ENCODE measurements at regions not wholly inside any gene's neighbourhood (a gene's known extent, or its start where the extent isn't known, plus 50 kb on each side); places are given as distances from the start of the nearest gene placed in this dataset.

GRCh38 chr5:37999593-37999992 is 159.8 kb upstream of the GDNF start:
- no peaks in the 10 kb centered on the region for H3K9me3 ChIP-seq (ENCODE audit: low read length)

GRCh38 chr5:37996918-37997317 is 157.1 kb upstream of the GDNF start:
- Histone ChIP-seq H3K4me2 (ENCODE audit: low read length) (no peak overlapping the region), H3K36me3 (ENCODE audit: insufficient read depth, low read length) (no peaks in the 10 kb centered on the region), H3K4me1 (ENCODE audit: insufficient read depth, low read length, poor library complexity, severe bottlenecking) (no peaks in the 10 kb centered on the region), H3K4me3 (ENCODE audit: low read depth, low read length, poor library complexity, severe bottlenecking) (no peak overlapping the region), H3K9me3 (ENCODE audit: low read length) (no peaks in the 10 kb centered on the region), H4K20me1 (ENCODE audit: insufficient read depth, low read length) (no peaks in the 10 kb centered on the region), H2AFZ (ENCODE audit: low read length) (no peak overlapping the region), H3K9me2 (ENCODE audit: insufficient read depth, low read length) (no peaks in the 10 kb centered on the region), H3K79me2 (ENCODE audit: insufficient read depth, low read depth, low read length) (no peaks in the 10 kb centered on the region), H3K27ac (ENCODE audit: low read depth, low read length, poor library complexity, severe bottlenecking) (no peak overlapping the region)
- no peak for DNase-seq (ENCODE audit: low spot score)
- TF ChIP-seq, protein P1, sequence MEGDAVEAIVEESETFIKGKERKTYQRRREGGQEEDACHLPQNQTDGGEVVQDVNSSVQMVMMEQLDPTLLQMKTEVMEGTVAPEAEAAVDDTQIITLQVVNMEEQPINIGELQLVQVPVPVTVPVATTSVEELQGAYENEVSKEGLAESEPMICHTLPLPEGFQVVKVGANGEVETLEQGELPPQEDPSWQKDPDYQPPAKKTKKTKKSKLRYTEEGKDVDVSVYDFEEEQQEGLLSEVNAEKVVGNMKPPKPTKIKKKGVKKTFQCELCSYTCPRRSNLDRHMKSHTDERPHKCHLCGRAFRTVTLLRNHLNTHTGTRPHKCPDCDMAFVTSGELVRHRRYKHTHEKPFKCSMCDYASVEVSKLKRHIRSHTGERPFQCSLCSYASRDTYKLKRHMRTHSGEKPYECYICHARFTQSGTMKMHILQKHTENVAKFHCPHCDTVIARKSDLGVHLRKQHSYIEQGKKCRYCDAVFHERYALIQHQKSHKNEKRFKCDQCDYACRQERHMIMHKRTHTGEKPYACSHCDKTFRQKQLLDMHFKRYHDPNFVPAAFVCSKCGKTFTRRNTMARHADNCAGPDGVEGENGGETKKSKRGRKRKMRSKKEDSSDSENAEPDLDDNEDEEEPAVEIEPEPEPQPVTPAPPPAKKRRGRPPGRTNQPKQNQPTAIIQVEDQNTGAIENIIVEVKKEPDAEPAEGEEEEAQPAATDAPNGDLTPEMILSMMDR (conservative IDR thresholded peaks at IDR 0.05; ENCODE audit: low read length), result no peak
- CTCF ChIA-PET (ENCODE audit: unreplicated experiment), result no interaction called here
- POLR2A ChIA-PET, result interaction anchor here (0.6 kb wide), 1 partner anchor 1220 kb away, joined by 3 read pairs; no protein-coding TSS in a partner anchor
- intact Hi-C loops (cut with micrococcal nuclease; ENCODE audit: unreplicated experiment), result no loop called here
- BruUV-seq (replicated peaks), result no TSS peak

More at GRCh38 chr5:37999593-37999992, 159.8 kb upstream of the GDNF start:
- H3K4me1 ChIP-seq (ENCODE audit: insufficient read depth, low read length, poor library complexity, severe bottlenecking), result no peaks in the 10 kb centered on the region
- BruUV-seq (replicated peaks), result no TSS peak
- no peaks in the 10 kb centered on the region for H4K20me1 ChIP-seq (ENCODE audit: insufficient read depth, low read length)
- no peaks in the 10 kb centered on the region for H3K79me2 ChIP-seq (ENCODE audit: insufficient read depth, low read depth, low read length)
- H3K4me3 ChIP-seq (ENCODE audit: low read depth, low read length, poor library complexity, severe bottlenecking), result no peak overlapping the region
- intact Hi-C loops (cut with micrococcal nuclease; ENCODE audit: unreplicated experiment), result no loop called here
- no peak overlapping the region for H3K4me2 ChIP-seq (ENCODE audit: low read length)
- POLR2A ChIA-PET, result no interaction called here
- no peaks in the 10 kb centered on the region for H3K36me3 ChIP-seq (ENCODE audit: insufficient read depth, low read length)
- no peak overlapping the region for H2AFZ ChIP-seq (ENCODE audit: low read length)
- DNase-seq (ENCODE audit: low spot score), result no peak
- H3K27ac ChIP-seq (ENCODE audit: low read depth, low read length, poor library complexity, severe bottlenecking), result no peak overlapping the region
- CTCF ChIA-PET (ENCODE audit: unreplicated experiment), result no interaction called here
- H3K9me2 ChIP-seq (ENCODE audit: insufficient read depth, low read length), result no peaks in the 10 kb centered on the region
- no peak for TF ChIP-seq EZH2phosphoT487 (IDR thresholded peaks at IDR 0.05; ENCODE audit: borderline replicate concordance, low read depth, low read length)
- TF ChIP-seq, protein P1 (conservative IDR thresholded peaks at IDR 0.05; ENCODE audit: low read length), result no peak

- DNase-seq (ENCODE audit: low spot score), result no peak
- Histone ChIP-seq H3K4me1 (ENCODE audit: insufficient read depth, low read length, poor library complexity, severe bottlenecking) (no peaks in the 10 kb centered on the region), H3K36me3 (ENCODE audit: insufficient read depth, low read length) (no peaks in the 10 kb centered on the region), H3K9me3 (ENCODE audit: low read length) (no peaks in the 10 kb centered on the region), H2AFZ (ENCODE audit: low read length) (no peak overlapping the region), H3K4me2 (ENCODE audit: low read length) (no peak overlapping the region), H4K20me1 (ENCODE audit: insufficient read depth, low read length) (no peaks in the 10 kb centered on the region), H3K9me2 (ENCODE audit: insufficient read depth, low read length) (no peaks in the 10 kb centered on the region), H3K4me3 (ENCODE audit: low read depth, low read length, poor library complexity, severe bottlenecking) (no peak overlapping the region), H3K79me2 (ENCODE audit: insufficient read depth, low read depth, low read length) (no peaks in the 10 kb centered on the region), H3K27ac (ENCODE audit: low read depth, low read length, poor library complexity, severe bottlenecking) (no peak overlapping the region)
- BruUV-seq (replicated peaks), result no TSS peak
- intact Hi-C loops (cut with micrococcal nuclease; ENCODE audit: unreplicated experiment), result no loop called here
- ChIA-PET POLR2A (no interaction called here), CTCF (ENCODE audit: unreplicated experiment) (no interaction called here)
- TF ChIP-seq EZH2phosphoT487 (IDR thresholded peaks at IDR 0.05; ENCODE audit: borderline replicate concordance, low read depth, low read length), result no peak
- TF ChIP-seq, protein P1 (conservative IDR thresholded peaks at IDR 0.05; ENCODE audit: low read length), result no peak
These were observed 154.9 kb upstream of the GDNF start for GRCh38 chr5:37994729-37995128.

Data from OCI-LY7 (cell line).